Vagina (tissue), 2 donors: ENCODE measurements at regions not wholly inside any gene's neighbourhood (a gene's known extent, or its start where the extent isn't known, plus 50 kb on each side); places are given as distances from the start of the nearest gene placed in this dataset.

Experiments
- POLR2A ChIP-seq, 2 donors: fragments of 450-650 bp; IDR thresholded peaks; one replicate each; pipeline ENCODE4 v1.6.1; 2017; ENCODE audit warnings: antibody characterized with exemption in 2 of 2, mild to moderate bottlenecking in 2 of 2, moderate library complexity in 2 of 2
- TF ChIP-seq, protein P1 (sequence below), 3 experiments: fragments of 450-650 bp in 2 of 3; fragments of 200-600 bp in 1 of 3; sonication (generic) in 1 of 3; IDR thresholded peaks; one replicate each; pipeline ENCODE4 v1.5.1; 2017 to 2019; ENCODE audit warnings: antibody characterized with exemption in 3 of 3, mild to moderate bottlenecking in 2 of 3, moderate library complexity in 2 of 3

DNA sequence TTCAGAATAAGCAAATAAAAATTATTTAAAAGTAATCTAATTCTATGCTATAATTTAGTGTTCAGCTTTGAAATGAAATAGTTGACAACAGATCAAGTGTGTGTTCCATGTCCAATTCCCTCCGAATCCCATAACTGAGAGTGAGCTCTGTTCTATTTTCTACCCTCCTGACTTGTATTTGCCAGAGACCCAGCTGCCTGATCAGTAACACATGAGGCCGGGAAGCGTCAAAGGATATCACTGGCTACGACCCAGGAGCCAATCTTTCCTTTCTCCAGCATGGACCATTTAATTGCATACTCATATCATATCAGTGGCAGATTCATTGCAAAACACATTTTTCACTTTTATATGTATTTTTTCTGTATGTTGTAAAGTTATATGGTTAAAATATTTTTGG, 108.8 kb upstream of the TSPAN8 start:
- TF ChIP-seq, protein P1, sequence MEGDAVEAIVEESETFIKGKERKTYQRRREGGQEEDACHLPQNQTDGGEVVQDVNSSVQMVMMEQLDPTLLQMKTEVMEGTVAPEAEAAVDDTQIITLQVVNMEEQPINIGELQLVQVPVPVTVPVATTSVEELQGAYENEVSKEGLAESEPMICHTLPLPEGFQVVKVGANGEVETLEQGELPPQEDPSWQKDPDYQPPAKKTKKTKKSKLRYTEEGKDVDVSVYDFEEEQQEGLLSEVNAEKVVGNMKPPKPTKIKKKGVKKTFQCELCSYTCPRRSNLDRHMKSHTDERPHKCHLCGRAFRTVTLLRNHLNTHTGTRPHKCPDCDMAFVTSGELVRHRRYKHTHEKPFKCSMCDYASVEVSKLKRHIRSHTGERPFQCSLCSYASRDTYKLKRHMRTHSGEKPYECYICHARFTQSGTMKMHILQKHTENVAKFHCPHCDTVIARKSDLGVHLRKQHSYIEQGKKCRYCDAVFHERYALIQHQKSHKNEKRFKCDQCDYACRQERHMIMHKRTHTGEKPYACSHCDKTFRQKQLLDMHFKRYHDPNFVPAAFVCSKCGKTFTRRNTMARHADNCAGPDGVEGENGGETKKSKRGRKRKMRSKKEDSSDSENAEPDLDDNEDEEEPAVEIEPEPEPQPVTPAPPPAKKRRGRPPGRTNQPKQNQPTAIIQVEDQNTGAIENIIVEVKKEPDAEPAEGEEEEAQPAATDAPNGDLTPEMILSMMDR (IDR thresholded peaks at IDR 0.05), result no peak
- no peak for TF ChIP-seq POLR2A (IDR thresholded peaks at IDR 0.05)
